ENCODE measurements at regions not wholly inside any gene's neighbourhood (a gene's known extent, or its start where the extent isn't known, plus 50 kb on each side); places are given as distances from the start of the nearest gene placed in this dataset.
"Not testable (repeated sequence)": the region's sequence is repeated elsewhere in the genome, so short reads cannot be mapped to it uniquely, and the experiment has no call there.

GRCh38 chr1:113282893-113283285 lies 107.4 kb upstream of the MAGI3 start:
- no peaks in the 10 kb centered on the region for H3K4me1 ChIP-seq (ENCODE audit: control insufficient read depth in 1 of 2, insufficient read depth in 2 of 2, low read length in 2 of 2)
- H3K9me3 ChIP-seq (ENCODE audit: control insufficient read depth in 1 of 2, low read length in 2 of 2) = no peaks in the 10 kb centered on the region
- no peak overlapping the region for H3K27ac ChIP-seq (ENCODE audit: low read length)
- no peaks in the 10 kb centered on the region for H3K27me3 ChIP-seq (ENCODE audit: low read depth, low read length)
- H3K4me3 ChIP-seq (ENCODE audit: low read depth in 1 of 2, low read length in 2 of 2) = no peak overlapping the region
- no peaks in the 10 kb centered on the region for H3K36me3 ChIP-seq (ENCODE audit: control insufficient read depth in 1 of 2, insufficient read depth in 2 of 2, low read length in 2 of 2)

- Histone ChIP-seq H3K27ac (ENCODE audit: low read length) (no peak overlapping the region), H3K9me3 (ENCODE audit: control insufficient read depth in 1 of 2, low read length in 2 of 2) (no peaks in the 10 kb centered on the region), H3K36me3 (ENCODE audit: control insufficient read depth in 1 of 2, insufficient read depth in 2 of 2, low read length in 2 of 2) (no peaks in the 10 kb centered on the region), H3K4me3 (ENCODE audit: low read depth in 1 of 2, low read length in 2 of 2) (no peak overlapping the region), H3K27me3 (ENCODE audit: low read depth, low read length) (no peaks in the 10 kb centered on the region), H3K4me1 (ENCODE audit: control insufficient read depth in 1 of 2, insufficient read depth in 2 of 2, low read length in 2 of 2) (no peaks in the 10 kb centered on the region)
Observed at GRCh38 chr1:113283914-113284313, 106.4 kb upstream of the MAGI3 start.

- no peaks in the 10 kb centered on the region for H3K9me3 ChIP-seq (ENCODE audit: control insufficient read depth in 1 of 2, low read length in 2 of 2)
- H3K36me3 ChIP-seq (ENCODE audit: control insufficient read depth in 1 of 2, insufficient read depth in 2 of 2, low read length in 2 of 2) = no peaks in the 10 kb centered on the region
- no peaks in the 10 kb centered on the region for H3K4me1 ChIP-seq (ENCODE audit: control insufficient read depth in 1 of 2, insufficient read depth in 2 of 2, low read length in 2 of 2)
- no peaks in the 10 kb centered on the region for H3K27me3 ChIP-seq (ENCODE audit: low read depth, low read length)
- H3K4me3 ChIP-seq (ENCODE audit: low read depth in 1 of 2, low read length in 2 of 2) = no peak overlapping the region
- no peak overlapping the region for H3K27ac ChIP-seq (ENCODE audit: low read length)
Observed at GRCh38 chr1:113286156-113286555, 104.2 kb upstream of the MAGI3 start.

- Histone ChIP-seq H3K27ac (ENCODE audit: low read length) (no peak overlapping the region), H3K27me3 (ENCODE audit: low read depth, low read length) (no peaks in the 10 kb centered on the region), H3K9me3 (ENCODE audit: control insufficient read depth in 1 of 2, low read length in 2 of 2) (no peaks in the 10 kb centered on the region), H3K36me3 (ENCODE audit: control insufficient read depth in 1 of 2, insufficient read depth in 2 of 2, low read length in 2 of 2) (no peaks in the 10 kb centered on the region), H3K4me1 (ENCODE audit: control insufficient read depth in 1 of 2, insufficient read depth in 2 of 2, low read length in 2 of 2) (no peaks in the 10 kb centered on the region), H3K4me3 (ENCODE audit: low read depth in 1 of 2, low read length in 2 of 2) (no peak overlapping the region)
Observed at GRCh38 chr1:113291777-113292602, 98.3 kb upstream of the MAGI3 start.

GRCh38 chr1:113292603-113293255 lies 97.6 kb upstream of the MAGI3 start:
- Histone ChIP-seq H3K27ac (ENCODE audit: low read length) (no peak overlapping the region), H3K4me3 (ENCODE audit: low read depth in 1 of 2, low read length in 2 of 2) (no peak overlapping the region), H3K27me3 (ENCODE audit: low read depth, low read length) (no peaks in the 10 kb centered on the region), H3K36me3 (ENCODE audit: control insufficient read depth in 1 of 2, insufficient read depth in 2 of 2, low read length in 2 of 2) (no peaks in the 10 kb centered on the region), H3K4me1 (ENCODE audit: control insufficient read depth in 1 of 2, insufficient read depth in 2 of 2, low read length in 2 of 2) (no peaks in the 10 kb centered on the region), H3K9me3 (ENCODE audit: control insufficient read depth in 1 of 2, low read length in 2 of 2) (no peaks in the 10 kb centered on the region)

GRCh38 chr1:113293256-113293626 lies 97.1 kb upstream of the MAGI3 start:
- H3K36me3 ChIP-seq (ENCODE audit: control insufficient read depth in 1 of 2, insufficient read depth in 2 of 2, low read length in 2 of 2) = no peaks in the 10 kb centered on the region
- H3K4me3 ChIP-seq (ENCODE audit: low read depth in 1 of 2, low read length in 2 of 2) = no peak overlapping the region
- no peaks in the 10 kb centered on the region for H3K4me1 ChIP-seq (ENCODE audit: control insufficient read depth in 1 of 2, insufficient read depth in 2 of 2, low read length in 2 of 2)
- H3K27me3 ChIP-seq (ENCODE audit: low read depth, low read length) = no peaks in the 10 kb centered on the region
- H3K9me3 ChIP-seq (ENCODE audit: control insufficient read depth in 1 of 2, low read length in 2 of 2) = no peaks in the 10 kb centered on the region
- no peak overlapping the region for H3K27ac ChIP-seq (ENCODE audit: low read length)

GRCh38 chr1:113297749-113298148 lies 92.6 kb upstream of the MAGI3 start:
- H3K27ac ChIP-seq (ENCODE audit: low read length) = no peak overlapping the region
- H3K27me3 ChIP-seq (ENCODE audit: low read depth, low read length) = no peaks in the 10 kb centered on the region
- H3K36me3 ChIP-seq (ENCODE audit: control insufficient read depth in 1 of 2, insufficient read depth in 2 of 2, low read length in 2 of 2) = no peaks in the 10 kb centered on the region

GRCh38 chr1:113298941-113299340 lies 91.4 kb upstream of the MAGI3 start:
- Histone ChIP-seq H3K27me3 (ENCODE audit: low read depth, low read length) (no peaks in the 10 kb centered on the region), H3K4me3 (ENCODE audit: low read depth in 1 of 2, low read length in 2 of 2) (no peak overlapping the region), H3K27ac (ENCODE audit: low read length) (no peak overlapping the region), H3K36me3 (ENCODE audit: control insufficient read depth in 1 of 2, insufficient read depth in 2 of 2, low read length in 2 of 2) (no peaks in the 10 kb centered on the region), H3K9me3 (ENCODE audit: control insufficient read depth in 1 of 2, low read length in 2 of 2) (no peaks in the 10 kb centered on the region), H3K4me1 (ENCODE audit: control insufficient read depth in 1 of 2, insufficient read depth in 2 of 2, low read length in 2 of 2) (no peaks in the 10 kb centered on the region)

More at GRCh38 chr1:113297749-113298148, 92.6 kb upstream of the MAGI3 start:
- H3K4me1 ChIP-seq (ENCODE audit: control insufficient read depth in 1 of 2, insufficient read depth in 2 of 2, low read length in 2 of 2) = no peaks in the 10 kb centered on the region
- H3K9me3 ChIP-seq (ENCODE audit: control insufficient read depth in 1 of 2, low read length in 2 of 2) = no peaks in the 10 kb centered on the region
- no peak overlapping the region for H3K4me3 ChIP-seq (ENCODE audit: low read depth in 1 of 2, low read length in 2 of 2)

GRCh38 chr1:113302636-113303035 lies 87.7 kb upstream of the MAGI3 start:
- H3K9me3 ChIP-seq (ENCODE audit: control insufficient read depth in 1 of 2, low read length in 2 of 2) = no peaks in the 10 kb centered on the region
- no peaks in the 10 kb centered on the region for H3K4me1 ChIP-seq (ENCODE audit: control insufficient read depth in 1 of 2, insufficient read depth in 2 of 2, low read length in 2 of 2)
- no peak overlapping the region for H3K27ac ChIP-seq (ENCODE audit: low read length)
- no peaks in the 10 kb centered on the region for H3K27me3 ChIP-seq (ENCODE audit: low read depth, low read length)
- H3K36me3 ChIP-seq (ENCODE audit: control insufficient read depth in 1 of 2, insufficient read depth in 2 of 2, low read length in 2 of 2) = no peaks in the 10 kb centered on the region
- no peak overlapping the region for H3K4me3 ChIP-seq (ENCODE audit: low read depth in 1 of 2, low read length in 2 of 2)

- Histone ChIP-seq H3K27ac (ENCODE audit: low read length) (no peak overlapping the region), H3K4me1 (ENCODE audit: control insufficient read depth in 1 of 2, insufficient read depth in 2 of 2, low read length in 2 of 2) (no peaks in the 10 kb centered on the region), H3K27me3 (ENCODE audit: low read depth, low read length) (no peaks in the 10 kb centered on the region), H3K9me3 (ENCODE audit: control insufficient read depth in 1 of 2, low read length in 2 of 2) (no peaks in the 10 kb centered on the region), H3K4me3 (ENCODE audit: low read depth in 1 of 2, low read length in 2 of 2) (no peak overlapping the region), H3K36me3 (ENCODE audit: control insufficient read depth in 1 of 2, insufficient read depth in 2 of 2, low read length in 2 of 2) (no peaks in the 10 kb centered on the region)
Observed at GRCh38 chr1:113303267-113303666, 87.0 kb upstream of the MAGI3 start.

- not testable (repeated sequence) for H3K27me3 ChIP-seq (ENCODE audit: low read depth, low read length); H3K9me3 ChIP-seq (ENCODE audit: control insufficient read depth in 1 of 2, low read length in 2 of 2); H3K4me1 ChIP-seq (ENCODE audit: control insufficient read depth in 1 of 2, insufficient read depth in 2 of 2, low read length in 2 of 2); H3K4me3 ChIP-seq (ENCODE audit: low read depth in 1 of 2, low read length in 2 of 2); H3K27ac ChIP-seq (ENCODE audit: low read length); H3K36me3 ChIP-seq (ENCODE audit: control insufficient read depth in 1 of 2, insufficient read depth in 2 of 2, low read length in 2 of 2)
Observed at GRCh38 chr1:113305029-113305428, 85.3 kb upstream of the MAGI3 start.

Measured in muscle layer of duodenum (tissue), 2 donors.